HEK293T (cell line): ENCODE measurements at regions not wholly inside any gene's neighbourhood (a gene's known extent, or its start where the extent isn't known, plus 50 kb on each side); places are given as distances from the start of the nearest gene placed in this dataset.

Experiments
- CTCF ChIA-PET: fragments of 350-600 bp; formaldehyde crosslinking; extraction: SDS; loops from one replicate; lab custom pipeline; 2021; ENCODE audit warnings: antibody characterized with exemption, inconsistent platforms; lab: Yijun Ruan, JAX
- POLR2A ChIA-PET: fragments of 350-600 bp; formaldehyde crosslinking; extraction: SDS; loops from one replicate; lab custom pipeline; 2020; ENCODE audit warnings: antibody characterized with exemption, inconsistent platforms; lab: Yijun Ruan, JAX
- DNase-seq: peaks from one replicate; pipeline ENCODE4 v3.0.0; 2012; ENCODE audit warnings: mixed read lengths; ENCODE audit errors: extremely low spot score
- ARNT ChIP-seq: fragments of 450-650 bp; IDR thresholded peaks from 2 replicates; pipeline ENCODE4 v1.6.1; 2017; ENCODE audit warnings: mild to moderate bottlenecking
- BHLHE40 ChIP-seq: fragments of 450-650 bp; IDR thresholded peaks from 2 replicates; pipeline ENCODE4 v1.6.1; 2016; ENCODE audit warnings: mild to moderate bottlenecking, moderate library complexity, borderline replicate concordance
- CTBP1 ChIP-seq: fragments of 450-650 bp; IDR thresholded peaks from 2 replicates; pipeline ENCODE4 v1.6.1; 2016; ENCODE audit warnings: borderline replicate concordance
- ELF4 ChIP-seq: fragments of 450-650 bp; IDR thresholded peaks from 2 replicates; pipeline ENCODE4 v1.6.1; 2017; ENCODE audit warnings: antibody characterized with exemption
- FOXA1 ChIP-seq: fragments of 450-650 bp; IDR thresholded peaks from 2 replicates; pipeline ENCODE4 v1.6.1; 2016; ENCODE audit warnings: mild to moderate bottlenecking
- FOXK2 ChIP-seq: fragments of 450-650 bp; IDR thresholded peaks from 2 replicates; pipeline ENCODE4 v1.6.1; 2016; ENCODE audit warnings: mild to moderate bottlenecking
- FOXM1 ChIP-seq: fragments of 450-650 bp; IDR thresholded peaks from 2 replicates; pipeline ENCODE4 v1.6.1; 2017; ENCODE audit warnings: mild to moderate bottlenecking, borderline replicate concordance
- HDGF ChIP-seq: fragments of 450-650 bp; IDR thresholded peaks from 2 replicates; pipeline ENCODE4 v1.6.1; 2017; ENCODE audit warnings: antibody characterized with exemption, borderline replicate concordance
- L3MBTL2 ChIP-seq: fragments of 450-650 bp; conservative IDR thresholded peaks from 2 replicates; pipeline ENCODE4 v1.6.1; 2016; ENCODE audit warnings: mild to moderate bottlenecking
- LEF1 ChIP-seq: fragments of 450-650 bp; IDR thresholded peaks from 2 replicates; pipeline ENCODE4 v1.6.1; 2017; ENCODE audit warnings: mild to moderate bottlenecking, borderline replicate concordance
- NFRKB ChIP-seq: fragments of 450-650 bp; IDR thresholded peaks from 2 replicates; pipeline ENCODE4 v1.6.1; 2016; ENCODE audit warnings: mild to moderate bottlenecking, moderate library complexity
- PKNOX1 ChIP-seq: fragments of 450-650 bp; IDR thresholded peaks from 2 replicates; pipeline ENCODE4 v1.6.1; 2016
- SP1 ChIP-seq: fragments of 450-650 bp; IDR thresholded peaks from 2 replicates; pipeline ENCODE4 v1.6.1; 2017
- SUZ12 ChIP-seq: fragments of 450-650 bp; IDR thresholded peaks from 2 replicates; pipeline ENCODE4 v1.6.1; 2016; ENCODE audit warnings: mild to moderate bottlenecking
- TARDBP ChIP-seq: fragments of 450-650 bp; IDR thresholded peaks from 2 replicates; pipeline ENCODE4 v1.6.1; 2016
- ZNF384 ChIP-seq: fragments of 450-650 bp; IDR thresholded peaks from 2 replicates; pipeline ENCODE4 v1.6.1; 2016

GRCh38 chr18:64245126-64245861, 96.4 kb upstream of the LINC00305 start:
- CTCF ChIA-PET: no interaction called here
- POLR2A ChIA-PET: no interaction called here
- no peak for DNase-seq
- TF ChIP-seq FOXK2: no peak
- TF ChIP-seq NFRKB: no peak
- TF ChIP-seq L3MBTL2: no peak
- no peak for TF ChIP-seq SP1
- TF ChIP-seq PKNOX1: no peak
- no peak for TF ChIP-seq SUZ12
- TF ChIP-seq LEF1: no peak
- TF ChIP-seq TARDBP: no peak
- no peak for TF ChIP-seq ARNT
- TF ChIP-seq ELF4: no peak
- TF ChIP-seq ZNF384: no peak
- no peak for TF ChIP-seq BHLHE40

- TF ChIP-seq SUZ12: no peak
- no peak for TF ChIP-seq SP1
- no peak for TF ChIP-seq L3MBTL2
- ChIA-PET POLR2A (no interaction called here), CTCF (interaction anchor here (0.6 kb wide), 1 partner anchor 253 kb away, joined by 3 read pairs; no protein-coding TSS in a partner anchor)
- DNase-seq: no peak
These were observed 95.7 kb upstream of the LINC00305 start for GRCh38 chr18:64244571-64244970.

GRCh38 chr18:64240316-64240715, 91.4 kb upstream of the LINC00305 start:
- ChIA-PET POLR2A (no interaction called here), CTCF (no interaction called here)
- no peak for DNase-seq

GRCh38 chr18:64238076-64238475, 89.2 kb upstream of the LINC00305 start:
- DNase-seq: no peak
- TF ChIP-seq SP1 (no peak), PKNOX1 (no peak), HDGF (no peak), ELF4 (no peak), FOXA1 (no peak), LEF1 (no peak), FOXK2 (no peak), NFRKB (no peak), CTBP1 (no peak), ARNT (no peak)
- ChIA-PET POLR2A (no interaction called here), CTCF (no interaction called here)

More at GRCh38 chr18:64240316-64240715, 91.4 kb upstream of the LINC00305 start:
- no peak for TF ChIP-seq ZNF384
- TF ChIP-seq PKNOX1: no peak
- TF ChIP-seq HDGF: no peak
- no peak for TF ChIP-seq SP1
- no peak for TF ChIP-seq NFRKB
- TF ChIP-seq TARDBP: no peak
- TF ChIP-seq L3MBTL2: no peak
- TF ChIP-seq CTBP1: no peak
- no peak for TF ChIP-seq SUZ12
- no peak for TF ChIP-seq LEF1
- TF ChIP-seq FOXA1: no peak
- TF ChIP-seq ELF4: no peak
- no peak for TF ChIP-seq BHLHE40
- TF ChIP-seq FOXK2: no peak
- no peak for TF ChIP-seq ARNT
- TF ChIP-seq FOXM1: no peak

- ChIA-PET CTCF (no interaction called here), POLR2A (no interaction called here)
- no peak for TF ChIP-seq FOXK2
- DNase-seq: no peak
These were observed 85.4 kb upstream of the LINC00305 start for GRCh38 chr18:64234321-64234720.

- DNase-seq: no peak
- CTCF ChIA-PET: no interaction called here
These were observed 85.0 kb upstream of the LINC00305 start for GRCh38 chr18:64233851-64234250.

More at GRCh38 chr18:64233851-64234250, 85.0 kb upstream of the LINC00305 start:
- no peak for TF ChIP-seq SUZ12
- TF ChIP-seq ARNT: no peak
- no peak for TF ChIP-seq ELF4
- TF ChIP-seq FOXA1: no peak
- no peak for TF ChIP-seq HDGF
- TF ChIP-seq L3MBTL2: no peak
- TF ChIP-seq BHLHE40: no peak
- TF ChIP-seq FOXM1: no peak
- no peak for TF ChIP-seq FOXK2
- no peak for TF ChIP-seq ZNF384
- no peak for TF ChIP-seq LEF1
- TF ChIP-seq TARDBP: no peak
- no peak for TF ChIP-seq NFRKB
- POLR2A ChIA-PET: no interaction called here
